ENCODE measurements at regions not wholly inside any gene's neighbourhood (a gene's known extent, or its start where the extent isn't known, plus 50 kb on each side); places are given as distances from the start of the nearest gene placed in this dataset.

- 13% methylated on average over 4 of the region's 4 CpGs for WGBS (ENCODE audit: insufficient coverage, insufficient replicate concordance, low lambda C conversion rate, missing lambda C conversion rate)
- Histone ChIP-seq H4K20me1 (ENCODE audit: control insufficient read depth, insufficient read depth) (no peaks in the 10 kb centered on the region), H3K27me3 (replicated peaks in 1 of 2; ENCODE audit: control insufficient read depth in 2 of 2, insufficient read depth in 2 of 2, low read length in 1 of 2) (no peaks in the 10 kb centered on the region), H3K27ac (ENCODE audit: control insufficient read depth, insufficient read depth) (no peak overlapping the region), H3K4me1 (ENCODE audit: control insufficient read depth, insufficient read depth, low read length) (peaks cover under 1% of the 10 kb centered on the region; the same call in 1 of the 2 replicates), H3K36me3 (ENCODE audit: control insufficient read depth in 2 of 2, insufficient read depth in 2 of 2, low read length in 1 of 2) (no peaks in the 10 kb centered on the region), H3K79me2 (ENCODE audit: control insufficient read depth, insufficient read depth, low read length) (no peaks in the 10 kb centered on the region), H3K4me2 (ENCODE audit: control insufficient read depth, insufficient read depth) (no peak overlapping the region), H3K4me3 (no peak overlapping the region), H3K9me3 (replicated peaks; ENCODE audit: control insufficient read depth, insufficient read depth, low read length) (no peaks in the 10 kb centered on the region), H3K9ac (ENCODE audit: control insufficient read depth, insufficient read depth, low read length) (no peak overlapping the region), H2AFZ (ENCODE audit: control insufficient read depth, low read depth, low read length) (no peak overlapping the region)
- ChIA-PET POLR2A (no interaction called here), CTCF (no interaction called here), RAD21 (ENCODE audit: unreplicated experiment) (no interaction called here), SMC1A (ENCODE audit: uncharacterized antibody, unreplicated experiment) (interaction anchor here (0.6 kb wide), 1 partner anchor 869 kb away, joined by 3 read pairs; no protein-coding TSS in a partner anchor)
- DNase-seq (ENCODE audit: low read depth, low spot score), result no peak
- no TSS peak for BruUV-seq (replicated peaks)
- ATAC-seq, result no peak
- no peak for FAIRE-seq
- TF ChIP-seq SPI1 (IDR thresholded peaks at IDR 0.05; ENCODE audit: borderline replicate concordance, insufficient read depth, low read depth, low read length) (no peak), E2F4 (IDR thresholded peaks at IDR 0.05; ENCODE audit: low read depth, low read length) (no peak), JUND (IDR thresholded peaks at IDR 0.05; ENCODE audit: low read depth, low read length) (no peak)
- in situ Hi-C loops (cut with MboI) (no loop called here), intact Hi-C loops (cut with micrococcal nuclease; ENCODE audit: unreplicated experiment) (no loop called here)
These were observed 848.0 kb upstream of the ACO1 start for GRCh38 chr9:31536471-31536870.

- no peaks in the 10 kb centered on the region for H4K20me1 ChIP-seq (ENCODE audit: control insufficient read depth, insufficient read depth)
- H3K79me2 ChIP-seq (ENCODE audit: control insufficient read depth, insufficient read depth, low read length), result no peaks in the 10 kb centered on the region
- BruUV-seq (replicated peaks), result no TSS peak
- H3K4me3 ChIP-seq, result no peak overlapping the region
- no peak; the same call in 2 of the 3 replicates for ATAC-seq
- no peak overlapping the region for H3K27ac ChIP-seq (ENCODE audit: control insufficient read depth, insufficient read depth)
- peak overlapping the region; percentile 38; the same call in 1 of the 2 replicates for H3K4me2 ChIP-seq (ENCODE audit: control insufficient read depth, insufficient read depth)
- 26% methylated on average over 4 of the region's 4 CpGs for WGBS (ENCODE audit: insufficient coverage, insufficient replicate concordance, low lambda C conversion rate, missing lambda C conversion rate)
- H3K9ac ChIP-seq (ENCODE audit: control insufficient read depth, insufficient read depth, low read length), result no peak overlapping the region
- H3K36me3 ChIP-seq (ENCODE audit: control insufficient read depth in 2 of 2, insufficient read depth in 2 of 2, low read length in 1 of 2), result no peaks in the 10 kb centered on the region
- ChIA-PET CTCF (interaction anchor here (0.6 to 1.8 kb wide), 9 partner anchors 23 to 1154 kb away, joined by 3 to 5 read pairs (median 3); no protein-coding TSS in a partner anchor), RAD21 (ENCODE audit: unreplicated experiment) (interaction anchor here (0.7 to 2.4 kb wide), 9 partner anchors 10 to 422 kb away, joined by 3 to 10 read pairs (median 4); no protein-coding TSS in a partner anchor), POLR2A (no interaction called here), SMC1A (ENCODE audit: uncharacterized antibody, unreplicated experiment) (interaction anchor here (0.8 to 1.9 kb wide), 12 partner anchors 9 to 419 kb away, joined by 3 to 11 read pairs (median 4); no protein-coding TSS in a partner anchor)
- H3K27me3 ChIP-seq (replicated peaks in 1 of 2; ENCODE audit: control insufficient read depth in 2 of 2, insufficient read depth in 2 of 2, low read length in 1 of 2), result no peaks in the 10 kb centered on the region
- no peaks in the 10 kb centered on the region for H3K9me3 ChIP-seq (replicated peaks; ENCODE audit: control insufficient read depth, insufficient read depth, low read length)
- DNase-seq (ENCODE audit: low read depth, low spot score), result no peak
- intact Hi-C loops (cut with micrococcal nuclease; ENCODE audit: unreplicated experiment), result loop anchor here (10.0 kb wide), 1 partner anchor 417 kb away; no protein-coding TSS in a partner anchor
- in situ Hi-C loops (cut with MboI), result no loop called here
- H2AFZ ChIP-seq (ENCODE audit: control insufficient read depth, low read depth, low read length), result peak overlapping the region; percentile 6
- no peak for FAIRE-seq
- peaks cover 4% of the 10 kb centered on the region; the same call in 1 of the 2 replicates for H3K4me1 ChIP-seq (ENCODE audit: control insufficient read depth, insufficient read depth, low read length)
- TF ChIP-seq POLR2AphosphoS2 (IDR thresholded peaks at IDR 0.05; ENCODE audit: low read depth, low read length), result no peak
- TF ChIP-seq ZNF274 (IDR thresholded peaks at IDR 0.05; ENCODE audit: insufficient read depth, insufficient read length), result no peak
These were observed 842.6 kb upstream of the ACO1 start for GRCh38 chr9:31541721-31542281.
